Retina (tissue), 1 donor: ENCODE measurements at regions not wholly inside any gene's neighbourhood (a gene's known extent, or its start where the extent isn't known, plus 50 kb on each side); places are given as distances from the start of the nearest gene placed in this dataset.

ENCODE experiments used
- DNase-seq: peaks from one replicate; pipeline ENCODE4 v3.0.0-alpha.2; 2016

DNA sequence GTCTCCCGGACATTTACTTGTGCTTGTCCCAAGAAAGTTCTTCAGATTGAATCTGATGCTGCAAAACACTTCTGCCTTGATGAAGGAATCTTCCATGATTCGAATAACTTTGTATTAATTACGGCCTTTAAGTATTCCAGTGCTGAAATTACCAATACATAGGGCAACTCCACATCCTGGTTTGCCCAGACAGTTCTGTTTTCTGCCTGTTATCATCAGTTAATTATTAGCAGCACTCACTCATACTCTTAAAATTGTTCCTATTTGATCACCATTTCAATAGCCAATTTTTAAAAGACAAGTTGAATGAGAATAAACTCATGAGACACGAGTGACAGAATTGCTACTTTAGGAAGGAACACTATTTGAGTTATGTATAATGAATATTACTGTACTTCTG, 620.7 kb upstream of the ZEB2 start:
- no peak for DNase-seq

DNA sequence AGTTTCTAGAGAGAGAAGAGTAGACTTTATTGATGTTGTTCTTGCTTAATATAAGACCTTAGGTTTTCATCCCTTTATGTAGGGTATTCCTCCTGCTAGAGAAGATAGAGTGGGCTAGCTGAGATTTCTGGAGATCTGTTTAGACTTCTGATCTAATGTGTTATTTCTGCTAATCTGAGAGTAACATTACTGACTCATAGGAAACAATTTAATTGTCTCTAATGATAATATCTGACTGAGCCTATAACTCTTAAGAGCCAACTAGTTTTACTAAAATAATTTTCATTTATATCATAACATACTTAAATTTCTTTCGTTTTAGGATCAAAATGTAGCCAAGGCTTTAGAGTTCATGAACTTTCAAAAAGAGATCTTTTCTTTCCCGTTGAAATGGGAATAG, 618.7 kb upstream of the ZEB2 start:
- DNase-seq = no peak

DNA sequence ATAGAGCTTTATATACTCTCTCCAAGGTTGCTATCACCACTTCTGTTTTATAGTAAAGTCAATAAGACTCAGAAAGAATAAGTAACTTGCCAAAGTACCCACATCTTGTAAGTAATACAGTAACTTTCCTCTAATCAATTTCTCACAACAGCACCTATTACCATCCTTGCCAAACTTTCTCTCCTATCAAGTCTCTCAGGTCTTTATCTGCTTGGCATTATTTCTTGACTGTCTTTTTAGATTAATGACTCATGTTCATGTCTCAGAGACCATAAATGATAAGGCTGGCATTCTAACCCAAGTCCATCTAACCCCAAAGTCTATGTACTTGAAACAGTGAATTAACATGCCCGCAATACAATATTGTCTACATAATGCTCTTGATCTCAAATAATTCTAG, 618.0 kb upstream of the ZEB2 start:
- no peak for DNase-seq

DNA sequence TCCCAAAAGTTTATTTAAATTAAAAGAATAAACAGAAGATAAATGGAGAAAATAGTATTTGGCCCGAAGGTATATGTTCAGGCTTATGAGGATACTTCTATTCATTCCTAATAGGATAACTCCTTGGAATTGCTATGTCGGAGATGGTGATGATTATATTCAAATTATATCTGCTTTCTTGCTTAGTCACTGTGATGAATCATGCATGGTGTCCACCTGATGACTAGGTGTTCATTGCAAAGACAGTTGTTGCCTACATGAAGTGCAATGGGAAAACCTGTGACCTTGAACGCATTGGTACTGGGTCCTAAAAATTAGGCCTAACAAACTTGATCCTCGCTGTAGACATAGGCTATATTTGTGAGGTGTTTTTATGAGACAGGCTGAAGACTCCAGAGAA, 617.3 kb upstream of the ZEB2 start:
- DNase-seq = no peak

DNA sequence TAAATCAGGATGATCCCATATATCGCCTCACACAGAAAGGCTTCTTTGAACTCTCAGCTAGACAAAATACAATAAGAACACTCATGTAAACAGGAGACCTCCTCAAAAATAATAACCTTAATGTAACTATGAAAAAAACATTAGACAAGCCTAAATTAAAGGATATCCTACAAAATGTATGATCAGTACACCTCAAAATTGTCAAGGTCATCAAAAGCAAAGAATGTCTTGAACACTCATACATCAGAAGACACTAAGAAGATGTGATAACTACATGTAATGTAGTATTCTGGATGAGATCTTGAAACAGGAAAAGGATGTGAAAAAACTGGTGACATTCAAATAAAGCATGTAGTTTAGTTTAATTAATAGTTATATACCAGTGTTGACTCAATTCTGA, 616.8 kb upstream of the ZEB2 start:
- no peak for DNase-seq

DNA sequence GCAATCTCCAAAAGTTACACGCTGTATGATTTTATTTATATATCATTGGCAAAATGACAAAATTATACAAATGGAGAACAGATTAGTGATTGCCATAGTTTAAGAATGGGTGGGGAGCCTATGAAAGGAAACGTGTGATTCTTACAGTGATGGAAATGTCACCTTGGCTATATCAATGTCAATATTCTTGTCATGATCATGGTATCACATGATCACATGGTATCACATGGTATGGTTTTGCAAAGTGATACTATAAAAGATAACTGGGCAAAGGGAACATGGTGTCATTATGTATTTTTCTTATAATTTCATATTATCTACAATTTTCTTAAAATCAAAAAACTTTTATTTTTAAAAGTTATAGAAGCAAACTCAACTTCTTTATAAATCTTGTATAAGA, 606.2 kb upstream of the ZEB2 start:
- DNase-seq = no peak

DNA sequence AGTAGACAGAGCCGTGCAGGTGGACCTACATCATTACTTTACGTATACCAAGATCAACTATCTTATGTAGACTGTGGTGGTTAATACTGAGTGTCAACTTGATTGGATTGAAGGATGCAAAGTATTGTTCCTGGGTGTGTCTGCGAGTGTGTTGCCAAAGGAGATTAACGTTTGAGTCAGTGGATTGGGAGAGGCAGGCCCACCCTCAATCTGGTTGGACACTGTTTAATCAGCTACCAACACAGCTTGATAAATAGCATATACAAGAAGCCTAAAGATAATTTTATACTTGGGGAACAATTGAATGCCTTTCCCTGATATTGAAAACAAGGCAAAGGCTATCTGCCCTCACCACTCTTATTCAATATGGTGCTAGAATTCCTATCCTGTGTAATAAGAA, 604.2 kb upstream of the ZEB2 start:
- no peak for DNase-seq

DNA sequence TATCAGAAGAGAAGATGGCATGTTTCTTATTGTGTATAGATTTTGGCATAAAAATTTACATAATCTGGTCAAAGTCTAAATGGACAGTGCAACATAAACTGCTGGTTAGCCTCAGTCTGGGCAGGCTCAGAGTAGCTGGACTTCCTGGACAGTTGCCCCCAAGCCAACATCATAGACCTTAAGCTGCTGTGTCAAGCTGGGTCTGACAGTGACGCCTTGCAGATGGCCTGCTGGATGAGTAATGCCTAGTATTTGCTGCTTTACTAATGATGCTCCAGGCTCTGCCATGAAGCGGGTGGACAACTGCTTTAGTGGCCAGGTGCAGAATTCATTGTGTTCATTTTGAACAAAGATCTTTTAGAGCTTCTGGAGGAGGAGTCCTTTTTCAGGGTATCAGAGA, 603.7 kb upstream of the ZEB2 start:
- DNase-seq = no peak

DNA sequence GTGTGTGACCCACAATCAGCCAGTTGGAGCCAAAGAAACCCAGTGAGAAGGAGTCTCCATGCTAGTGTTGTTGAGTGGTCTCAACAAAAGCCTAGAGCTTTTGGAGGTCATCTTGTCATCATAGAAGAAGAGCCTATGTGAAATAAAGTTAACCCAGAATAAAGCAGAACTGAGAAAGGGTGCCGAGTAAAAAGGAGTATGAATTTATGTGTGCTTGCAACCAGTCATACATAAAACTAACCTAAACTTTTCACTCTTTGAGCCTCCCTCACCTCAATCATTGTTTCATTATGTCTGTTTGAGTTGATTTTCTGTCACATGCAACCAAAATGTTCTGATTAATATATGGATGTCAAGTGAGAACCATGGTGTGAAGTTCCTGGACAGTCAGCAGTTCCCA, 599.3 kb upstream of the ZEB2 start:
- DNase-seq = no peak

DNA sequence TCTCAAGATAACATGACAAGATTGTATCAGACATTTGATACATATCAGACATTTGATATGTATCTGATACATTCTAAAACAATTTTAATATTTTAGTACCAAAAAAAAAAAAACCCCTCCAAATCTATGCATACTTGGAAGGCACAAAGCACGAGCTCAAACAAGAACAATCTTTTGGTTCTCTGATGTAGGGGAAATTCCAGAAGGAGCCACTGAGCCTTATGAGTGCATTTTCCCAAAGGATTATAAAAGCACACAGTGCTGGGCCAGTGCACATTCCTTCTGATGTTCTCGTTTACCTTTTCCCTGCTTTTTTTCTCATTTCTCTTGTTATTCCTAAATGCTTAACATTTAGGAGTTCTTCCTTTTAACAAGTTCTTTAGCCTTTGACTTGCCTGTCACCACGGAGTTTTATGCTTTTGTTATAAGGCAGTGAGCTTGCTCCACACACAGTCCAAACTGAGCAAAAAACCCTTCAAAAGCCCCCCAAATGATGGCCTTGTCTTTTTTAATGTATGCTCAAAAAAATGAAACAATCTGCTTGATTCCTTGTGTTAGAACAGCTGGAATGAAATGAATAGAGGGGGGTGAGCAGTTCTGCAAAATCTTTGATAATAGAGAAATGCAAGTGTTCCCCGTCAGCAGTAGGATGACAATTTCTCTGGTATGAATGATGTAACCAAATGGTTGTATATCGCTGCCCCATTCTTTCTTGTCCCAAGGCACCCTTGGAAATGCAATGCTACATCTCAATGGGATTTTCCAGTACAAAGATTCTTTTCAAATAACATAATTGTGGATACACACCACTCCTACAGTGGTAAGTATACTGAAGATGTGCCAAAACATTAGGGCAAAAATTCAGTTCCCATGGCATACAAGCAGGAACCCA, 597.2 kb upstream of the ZEB2 start:
- DNase-seq = no peak

DNA sequence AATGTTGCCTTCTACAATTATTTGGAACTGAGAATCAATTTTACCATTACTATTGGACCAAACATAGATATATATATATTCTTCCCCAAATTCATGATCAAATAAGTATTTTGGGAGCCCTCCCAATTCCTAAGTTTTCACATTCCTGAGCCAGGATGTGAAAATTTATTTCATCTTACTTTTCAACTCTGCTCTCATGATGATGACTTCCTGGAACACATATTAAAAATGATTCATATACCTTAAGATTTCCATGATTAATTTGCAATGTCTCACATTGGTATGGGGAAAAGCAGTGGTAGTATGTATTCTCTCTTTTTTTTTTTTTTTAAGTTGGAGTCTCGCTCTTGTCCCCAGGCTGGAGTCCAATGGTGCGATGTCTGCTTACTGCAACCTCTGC, 596.1 kb upstream of the ZEB2 start:
- DNase-seq = no peak

DNA sequence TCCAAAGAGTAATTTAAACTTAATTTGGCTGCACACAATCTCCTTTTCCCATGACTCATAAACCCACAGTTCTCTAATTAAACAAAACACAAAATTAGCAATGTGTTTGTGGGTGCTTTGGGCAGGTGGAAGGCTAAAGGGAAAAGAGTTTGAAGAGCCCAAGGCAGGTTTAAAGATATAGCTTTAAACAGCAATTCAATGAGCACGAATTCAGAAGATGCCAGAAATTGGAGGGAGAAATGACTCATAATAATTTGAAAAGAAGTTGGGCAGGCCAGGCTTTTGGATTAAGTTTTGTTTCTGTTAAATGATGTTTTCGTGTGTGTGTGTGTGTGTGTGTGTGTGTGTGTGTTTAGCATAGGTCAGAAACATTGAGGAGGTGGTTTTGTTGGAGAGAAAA, 594.8 kb upstream of the ZEB2 start:
- no peak for DNase-seq

DNA sequence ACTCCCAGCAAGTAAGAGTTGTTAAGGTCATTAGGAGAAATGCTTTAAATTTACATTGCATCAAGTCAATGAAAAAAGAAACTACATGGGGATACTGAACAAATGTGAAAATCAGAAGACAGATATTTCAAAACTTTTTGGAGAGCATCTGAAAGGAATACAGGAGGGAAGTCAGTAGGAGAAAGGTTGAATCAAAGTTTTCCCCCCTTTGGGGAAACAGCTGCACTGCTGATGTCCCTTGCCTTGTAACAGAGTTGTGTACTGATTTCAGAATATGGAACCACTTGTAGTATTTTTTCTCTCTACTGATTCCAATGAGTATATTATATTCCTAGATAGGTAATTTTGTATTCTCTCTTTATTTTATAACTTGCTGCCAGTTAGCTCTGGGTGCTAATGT, 592.5 kb upstream of the ZEB2 start:
- no peak for DNase-seq

DNA sequence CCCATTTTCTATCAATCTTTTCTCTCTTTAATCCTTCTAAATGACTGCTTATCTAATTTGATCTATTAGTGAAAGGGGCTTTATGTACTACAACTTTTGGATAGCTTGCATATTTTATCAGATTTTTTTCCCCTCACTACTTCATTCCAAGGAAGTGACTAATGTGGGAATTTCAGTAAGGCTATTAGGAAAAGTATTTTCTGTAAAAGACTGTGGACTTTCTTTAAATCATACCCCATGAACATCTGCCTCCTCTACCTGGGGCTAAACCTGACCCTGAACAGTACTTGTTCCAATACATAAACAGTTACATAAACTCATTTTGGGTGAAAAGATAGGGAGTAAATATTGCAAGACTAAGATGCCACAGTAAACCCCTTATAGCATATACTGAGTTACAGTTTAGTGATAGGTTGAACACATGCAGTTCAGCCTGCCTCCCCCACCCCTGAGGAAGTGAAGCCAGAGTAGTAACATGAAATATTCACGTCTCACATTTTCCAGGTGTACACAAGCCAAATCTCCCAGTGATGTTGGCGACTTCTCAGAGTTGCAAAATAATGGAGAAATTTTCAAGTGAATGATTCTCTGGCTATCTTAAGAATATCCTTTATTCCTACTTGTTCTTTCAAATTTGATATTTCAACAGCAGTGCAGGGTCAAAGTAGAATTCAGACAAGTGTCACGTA, 590.9 kb upstream of the ZEB2 start:
- DNase-seq = no peak

DNA sequence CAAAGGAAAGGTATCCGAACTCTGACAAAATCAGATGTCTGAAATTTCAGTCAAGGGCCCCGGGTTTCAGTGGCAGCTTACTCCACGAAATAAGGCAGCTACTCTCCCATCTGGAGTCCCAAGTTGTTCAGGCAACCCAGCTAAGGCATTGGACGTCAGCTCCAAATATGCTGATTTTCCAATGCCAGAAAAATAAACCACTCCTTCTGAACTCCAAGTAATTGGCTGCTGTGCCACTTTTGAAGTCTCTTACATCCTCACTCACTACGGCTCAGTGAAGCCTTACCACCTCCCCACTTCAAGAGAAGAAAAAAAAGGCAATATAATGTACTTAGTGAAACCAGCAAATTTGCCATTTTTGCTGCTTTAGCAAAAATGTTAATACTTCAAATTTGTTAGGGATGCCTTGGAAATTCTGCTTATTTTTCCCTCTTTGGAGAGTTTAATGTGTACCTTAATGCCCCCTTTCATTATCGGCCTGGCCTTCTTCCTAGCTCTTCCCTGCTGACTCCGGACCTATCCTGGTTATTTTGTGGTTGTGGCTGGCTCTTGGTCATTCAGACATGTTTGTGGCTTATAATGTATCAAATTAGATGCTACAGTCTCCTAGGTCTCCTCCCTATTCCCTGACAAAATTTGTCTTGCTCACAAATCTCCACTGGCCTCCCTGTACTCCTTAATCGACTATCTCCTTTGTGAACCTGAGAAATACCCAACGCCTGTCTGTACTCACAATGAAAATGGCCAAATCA, 589.2 kb upstream of the ZEB2 start:
- DNase-seq = no peak

DNA sequence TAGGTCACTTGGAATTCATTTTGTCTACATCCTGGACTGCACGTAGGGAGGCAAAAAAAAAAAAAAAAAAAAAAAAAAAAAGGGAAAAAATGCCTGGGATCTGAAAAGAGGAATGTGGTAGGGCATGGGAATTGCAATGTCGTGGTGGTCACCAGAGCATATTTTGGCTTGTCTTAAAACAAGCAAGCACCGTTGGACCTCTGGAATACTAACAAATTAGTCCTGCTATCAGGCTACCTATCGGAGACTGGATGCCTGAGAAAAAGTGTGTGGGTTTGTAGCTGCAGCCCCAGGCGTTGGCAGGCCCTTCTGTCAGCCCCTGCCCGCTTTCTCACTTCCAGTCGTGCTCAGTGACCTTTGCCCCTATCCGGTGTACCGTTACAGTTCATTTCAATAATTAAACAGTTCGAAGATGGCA, 588.5 kb upstream of the ZEB2 start:
- DNase-seq = no peak

DNA sequence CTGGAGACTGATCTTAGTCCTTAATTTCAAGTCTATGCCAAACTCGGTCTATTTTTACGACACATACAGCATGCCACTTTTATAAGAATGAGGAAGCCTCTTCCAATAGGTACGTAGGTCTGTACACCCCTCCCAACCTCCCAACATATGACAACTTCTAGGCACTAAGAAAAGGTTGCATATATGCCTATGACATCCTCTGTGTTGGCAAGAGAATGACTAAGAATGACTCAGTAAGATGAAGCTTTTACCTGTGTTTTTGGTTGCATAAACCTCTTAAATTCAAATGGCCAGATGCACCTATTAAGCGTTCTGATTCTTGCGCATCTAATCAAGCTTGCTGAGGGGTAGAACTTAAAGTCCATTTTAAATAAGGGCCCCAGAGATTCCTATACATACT, 586.4 kb upstream of the ZEB2 start:
- no peak for DNase-seq

DNA sequence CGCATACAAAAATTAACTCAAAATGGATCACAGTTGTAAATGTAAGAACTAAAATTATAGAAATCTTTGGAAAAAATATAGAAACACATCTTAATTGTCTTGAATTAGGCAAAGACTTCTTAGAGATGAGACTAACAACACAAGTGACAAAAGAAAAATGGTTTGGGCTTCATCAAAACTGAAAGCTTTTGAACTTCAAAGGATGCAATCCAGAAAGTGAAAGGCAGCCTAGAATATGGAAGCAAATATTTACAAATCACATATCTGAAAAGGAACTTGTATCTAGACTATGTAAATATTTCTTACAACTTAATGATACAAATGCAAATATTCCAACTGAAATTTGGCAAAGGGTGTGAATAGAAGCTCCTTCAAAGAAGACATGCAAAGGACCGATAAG, 582.8 kb upstream of the ZEB2 start:
- no peak for DNase-seq

DNA sequence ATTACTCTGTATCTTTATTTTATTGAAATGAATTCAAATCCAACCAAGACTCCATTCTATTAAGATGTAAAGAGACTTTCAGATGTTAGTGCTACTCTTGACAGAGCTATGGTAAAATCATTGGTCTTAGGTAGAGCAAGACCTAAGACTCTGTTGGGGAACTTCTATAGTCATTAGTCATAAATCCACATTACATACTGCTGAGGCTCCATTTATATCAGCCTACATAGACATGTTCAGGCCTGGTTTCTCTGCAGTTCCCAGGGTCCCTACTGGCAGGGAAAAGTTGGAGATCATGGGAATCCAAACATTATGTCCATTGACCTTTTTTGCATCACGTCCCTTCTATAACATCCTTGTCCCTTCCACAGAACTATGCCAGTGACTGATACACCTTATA, 580.4 kb upstream of the ZEB2 start:
- DNase-seq = no peak

DNA sequence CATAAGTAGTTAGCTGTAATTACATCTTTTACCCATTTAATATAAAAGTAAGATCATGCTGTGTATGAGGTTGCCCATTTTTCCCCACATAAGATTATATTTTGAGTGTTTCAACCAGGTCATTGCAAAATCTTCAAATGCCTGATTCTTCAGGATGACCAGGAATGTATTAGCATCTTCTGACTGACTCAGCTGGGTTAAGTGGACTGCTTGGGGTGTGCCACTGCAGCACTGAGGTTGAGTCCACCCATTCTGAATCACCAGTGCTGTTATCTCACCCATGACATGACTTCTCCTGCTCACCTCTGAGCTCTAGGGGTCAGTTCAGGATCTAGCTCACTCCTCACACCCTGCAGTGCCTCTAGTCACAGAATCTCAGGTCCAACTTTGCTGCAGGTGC, 576.7 kb upstream of the ZEB2 start:
- DNase-seq = no peak

DNA sequence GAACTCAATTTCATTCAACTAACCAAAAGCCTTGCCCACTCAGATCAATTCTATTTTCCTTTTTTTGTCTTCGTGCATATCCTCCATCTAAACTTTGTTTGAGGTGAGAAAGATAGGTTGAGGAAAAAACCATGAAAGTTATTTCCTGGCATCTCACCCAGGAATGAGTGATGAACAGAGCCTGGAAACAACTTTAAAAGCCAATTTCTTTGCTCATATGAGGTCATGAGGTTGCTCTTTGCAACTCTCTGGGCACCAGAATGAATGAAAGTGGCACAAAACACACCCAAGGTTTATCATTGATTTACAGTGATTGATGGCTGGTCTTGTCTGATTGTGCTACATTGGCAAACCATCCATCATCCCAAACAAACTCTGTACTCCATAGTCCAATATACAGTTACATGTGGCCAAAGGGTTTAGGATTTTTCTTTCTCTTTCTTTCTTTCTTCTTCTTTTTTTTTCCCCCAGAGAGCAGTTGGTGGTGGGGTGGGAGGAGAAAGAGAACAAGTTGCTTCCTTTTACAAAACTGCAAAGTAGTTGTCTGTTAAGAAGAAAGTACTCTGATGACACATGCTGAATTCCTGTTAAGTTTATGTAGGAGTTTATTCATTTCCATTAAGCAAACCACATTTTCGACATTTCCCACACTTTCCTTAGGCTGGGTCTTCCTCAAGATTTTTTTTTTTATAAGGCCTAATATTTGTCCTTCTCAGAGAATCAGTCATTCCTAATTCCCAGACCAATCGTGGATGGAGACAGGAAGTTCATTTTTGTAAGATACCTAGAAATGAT, 575.9 kb upstream of the ZEB2 start:
- DNase-seq = no peak

DNA sequence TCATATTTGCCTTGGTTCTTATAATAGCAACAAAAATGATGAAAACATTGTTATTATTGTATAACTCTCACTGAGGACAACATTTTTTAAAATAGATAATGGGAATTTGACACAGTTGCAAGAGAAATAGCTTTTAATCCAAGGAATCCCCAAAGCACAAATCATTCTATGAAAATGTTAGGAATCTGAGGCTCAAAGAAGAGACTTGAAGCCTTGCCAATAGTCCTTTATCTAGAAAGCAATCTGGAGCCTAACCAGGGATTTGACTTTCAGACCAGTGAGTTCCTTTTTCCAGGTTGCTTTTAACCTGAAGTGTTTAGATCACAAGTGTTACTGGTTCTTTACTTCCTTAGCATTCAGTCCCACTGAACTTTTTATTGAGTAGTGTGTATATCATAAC, 574.5 kb upstream of the ZEB2 start:
- no peak for DNase-seq

DNA sequence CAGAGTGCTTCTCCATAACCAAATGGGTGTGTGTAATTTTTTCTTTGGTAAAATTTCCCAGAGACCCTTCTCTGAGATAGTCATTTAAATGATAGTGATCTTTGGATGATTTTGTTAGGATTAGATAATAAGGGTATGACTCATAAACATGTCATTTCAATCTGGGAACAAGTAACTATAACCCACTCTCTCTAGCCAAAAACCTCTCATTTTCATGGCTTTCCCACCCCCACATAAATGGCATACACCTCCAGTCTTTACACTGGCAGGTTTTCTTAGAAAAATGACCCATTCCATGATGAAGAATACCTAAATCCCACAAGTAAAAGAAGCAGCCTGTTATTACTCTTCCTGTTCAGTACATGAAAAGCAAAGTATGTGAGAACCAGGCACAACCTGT, 572.0 kb upstream of the ZEB2 start:
- no peak for DNase-seq
